RWPE2 (cell line): ENCODE measurements at regions not wholly inside any gene's neighbourhood (a gene's known extent, or its start where the extent isn't known, plus 50 kb on each side); places are given as distances from the start of the nearest gene placed in this dataset.

ENCODE experiments used
- ATAC-seq: fragments of 200-7000 bp; cut with Tn5 transposase; 3 replicates; pipeline ENCODE4 v1.9.1; 2021; ENCODE audit warnings: low read depth
- DNase-seq: peaks from one replicate; pipeline ENCODE4 v3.0.0-alpha.2; 2020; ENCODE audit warnings: low spot score
- H3K27ac ChIP-seq: fragments of 450-650 bp; 2 replicates; pipeline ENCODE4 v1.5.1; 2017; ENCODE audit warnings: mild to moderate bottlenecking; ENCODE audit not compliant: poor library complexity, severe bottlenecking
- H3K27me3 ChIP-seq: fragments of 250-450 bp; sonication (Bioruptor Pico); 2 replicates; pipeline ENCODE4 v1.5.1; 2021; ENCODE audit warnings: mild to moderate bottlenecking, moderate library complexity; ENCODE audit not compliant: insufficient read depth, poor library complexity, severe bottlenecking
- H3K36me3 ChIP-seq: fragments of 250-450 bp; sonication (Bioruptor Pico); 2 replicates; pipeline ENCODE4 v1.5.1; 2020; ENCODE audit warnings: low read depth, mild to moderate bottlenecking, moderate library complexity
- H3K4me1 ChIP-seq: fragments of 250-450 bp; sonication (Bioruptor Pico); 2 replicates; pipeline ENCODE4 v1.5.1; 2021; ENCODE audit warnings: mild to moderate bottlenecking, moderate library complexity; ENCODE audit not compliant: insufficient read depth, poor library complexity, severe bottlenecking
- H3K4me3 ChIP-seq: fragments of 250-450 bp; sonication (Bioruptor Pico); 2 replicates; pipeline ENCODE4 v1.5.1; 2021; ENCODE audit warnings: mild to moderate bottlenecking, moderate library complexity; ENCODE audit not compliant: severe bottlenecking
- H3K9me3 ChIP-seq: fragments of 250-450 bp; sonication (Bioruptor Pico); 2 replicates; pipeline ENCODE4 v1.5.1; 2021; ENCODE audit warnings: mild to moderate bottlenecking, moderate library complexity; ENCODE audit not compliant: severe bottlenecking
- TF ChIP-seq, protein P1 (sequence below): fragments of 450-650 bp; IDR thresholded peaks from one replicate; pipeline ENCODE4 v1.5.1; 2017; ENCODE audit warnings: mild to moderate bottlenecking, moderate library complexity; ENCODE audit not compliant: poor library complexity, severe bottlenecking

DNA sequence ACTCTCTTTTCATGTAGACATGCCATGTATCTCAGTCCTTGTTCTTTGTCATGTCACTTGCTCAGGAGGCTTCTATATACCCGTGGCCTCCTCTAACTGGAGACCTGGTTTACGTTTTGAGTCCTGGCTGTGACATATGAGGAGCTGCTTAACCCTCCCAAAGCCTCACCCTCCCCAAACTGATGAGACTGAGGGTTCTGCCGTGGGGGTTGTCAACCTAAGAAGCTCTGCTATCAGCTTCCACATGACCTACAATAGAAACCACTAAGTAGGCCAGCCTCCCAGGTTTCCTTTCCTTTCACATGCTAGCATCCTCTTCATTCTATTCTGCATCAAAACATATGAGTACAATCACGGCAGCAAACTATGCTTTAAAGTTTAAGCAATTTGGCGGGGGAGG, 76.8 kb upstream of the WSCD2 start:
- no peak overlapping the region for H3K4me3 ChIP-seq
- DNase-seq (no peak), ATAC-seq (no peak)
- H3K4me1 ChIP-seq, result no peaks in the 10 kb centered on the region
- peaks cover 2% of the 10 kb centered on the region for H3K27me3 ChIP-seq
- H3K27ac ChIP-seq, result no peak overlapping the region
- H3K36me3 ChIP-seq, result no peaks in the 10 kb centered on the region
- H3K9me3 ChIP-seq, result no peaks in the 10 kb centered on the region
- TF ChIP-seq, protein P1, sequence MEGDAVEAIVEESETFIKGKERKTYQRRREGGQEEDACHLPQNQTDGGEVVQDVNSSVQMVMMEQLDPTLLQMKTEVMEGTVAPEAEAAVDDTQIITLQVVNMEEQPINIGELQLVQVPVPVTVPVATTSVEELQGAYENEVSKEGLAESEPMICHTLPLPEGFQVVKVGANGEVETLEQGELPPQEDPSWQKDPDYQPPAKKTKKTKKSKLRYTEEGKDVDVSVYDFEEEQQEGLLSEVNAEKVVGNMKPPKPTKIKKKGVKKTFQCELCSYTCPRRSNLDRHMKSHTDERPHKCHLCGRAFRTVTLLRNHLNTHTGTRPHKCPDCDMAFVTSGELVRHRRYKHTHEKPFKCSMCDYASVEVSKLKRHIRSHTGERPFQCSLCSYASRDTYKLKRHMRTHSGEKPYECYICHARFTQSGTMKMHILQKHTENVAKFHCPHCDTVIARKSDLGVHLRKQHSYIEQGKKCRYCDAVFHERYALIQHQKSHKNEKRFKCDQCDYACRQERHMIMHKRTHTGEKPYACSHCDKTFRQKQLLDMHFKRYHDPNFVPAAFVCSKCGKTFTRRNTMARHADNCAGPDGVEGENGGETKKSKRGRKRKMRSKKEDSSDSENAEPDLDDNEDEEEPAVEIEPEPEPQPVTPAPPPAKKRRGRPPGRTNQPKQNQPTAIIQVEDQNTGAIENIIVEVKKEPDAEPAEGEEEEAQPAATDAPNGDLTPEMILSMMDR, result no peak

DNA sequence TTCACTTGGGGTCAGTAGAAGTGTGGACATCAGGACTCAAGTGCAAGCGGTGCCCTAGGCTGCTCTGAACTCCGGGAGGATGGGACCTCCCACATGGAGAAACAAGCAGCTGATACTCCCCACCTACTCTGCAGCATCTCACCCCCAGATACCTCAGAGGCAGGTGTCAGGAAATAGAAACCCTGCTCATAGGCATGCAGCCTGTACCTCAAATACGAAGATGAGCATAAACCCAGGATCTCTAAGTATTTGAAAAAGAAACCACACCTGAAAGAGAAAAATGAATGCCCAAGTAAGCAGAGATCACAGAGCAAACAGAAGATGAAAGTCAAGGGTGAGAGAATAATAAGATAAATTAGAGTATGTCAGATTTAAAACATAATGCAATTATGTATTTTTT, 75.6 kb upstream of the WSCD2 start:
- no peak for ATAC-seq
- H3K4me1 ChIP-seq, result no peaks in the 10 kb centered on the region
- peaks cover 2% of the 10 kb centered on the region for H3K27me3 ChIP-seq
- H3K9me3 ChIP-seq, result no peaks in the 10 kb centered on the region
- DNase-seq, result no peak
- no peaks in the 10 kb centered on the region for H3K36me3 ChIP-seq
- TF ChIP-seq, protein P1, result no peak
- no peak overlapping the region for H3K4me3 ChIP-seq
- H3K27ac ChIP-seq, result no peak overlapping the region

DNA sequence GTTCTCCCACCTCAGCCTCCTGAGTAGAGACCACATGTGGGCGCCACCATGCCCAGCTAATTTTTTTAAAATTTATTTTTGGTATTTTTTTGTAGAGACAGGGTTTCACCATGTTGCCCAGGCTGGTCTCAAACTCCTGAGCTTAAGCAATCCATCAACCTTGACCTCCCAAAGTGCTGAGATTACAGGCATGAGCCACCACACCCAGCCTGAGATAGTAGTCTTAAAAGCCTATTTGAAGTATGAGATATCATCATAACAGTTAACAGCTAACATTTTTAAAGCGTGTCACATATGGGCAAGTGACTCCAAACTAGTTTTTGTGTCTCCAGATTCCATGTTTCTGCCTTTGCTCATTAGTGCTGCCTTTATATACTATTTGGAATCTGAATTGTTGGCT, 74.6 kb upstream of the WSCD2 start:
- Histone ChIP-seq H3K4me1 (no peaks in the 10 kb centered on the region), H3K27ac (no peak overlapping the region), H3K9me3 (no peaks in the 10 kb centered on the region), H3K36me3 (no peaks in the 10 kb centered on the region), H3K27me3 (peaks cover 2% of the 10 kb centered on the region), H3K4me3 (no peak overlapping the region)
- DNase-seq (no peak), ATAC-seq (no peak)
- TF ChIP-seq, protein P1, result no peak

- ATAC-seq (no peak), DNase-seq (no peak)
- no peaks in the 10 kb centered on the region for H3K36me3 ChIP-seq
- no peaks in the 10 kb centered on the region for H3K9me3 ChIP-seq
- no peaks in the 10 kb centered on the region for H3K4me1 ChIP-seq
- no peak overlapping the region for H3K4me3 ChIP-seq
- TF ChIP-seq, protein P1, result no peak
- H3K27me3 ChIP-seq, result peaks cover 2% of the 10 kb centered on the region
- no peak overlapping the region for H3K27ac ChIP-seq
Measured at GRCh38 chr12:108055141-108055540, 73.9 kb upstream of the WSCD2 start.

- H3K27ac ChIP-seq, result no peak overlapping the region
- no peaks in the 10 kb centered on the region for H3K4me1 ChIP-seq
- no peaks in the 10 kb centered on the region for H3K36me3 ChIP-seq
- no peak overlapping the region for H3K4me3 ChIP-seq
- ATAC-seq, result no peak
- TF ChIP-seq, protein P1, result no peak
- DNase-seq, result no peak
- H3K9me3 ChIP-seq, result no peaks in the 10 kb centered on the region
- no peaks in the 10 kb centered on the region for H3K27me3 ChIP-seq
Measured at GRCh38 chr12:108060067-108060466, 69.0 kb upstream of the WSCD2 start.
